ENCODE measurements at regions not wholly inside any gene's neighbourhood (a gene's known extent, or its start where the extent isn't known, plus 50 kb on each side); places are given as distances from the start of the nearest gene placed in this dataset.

DNA sequence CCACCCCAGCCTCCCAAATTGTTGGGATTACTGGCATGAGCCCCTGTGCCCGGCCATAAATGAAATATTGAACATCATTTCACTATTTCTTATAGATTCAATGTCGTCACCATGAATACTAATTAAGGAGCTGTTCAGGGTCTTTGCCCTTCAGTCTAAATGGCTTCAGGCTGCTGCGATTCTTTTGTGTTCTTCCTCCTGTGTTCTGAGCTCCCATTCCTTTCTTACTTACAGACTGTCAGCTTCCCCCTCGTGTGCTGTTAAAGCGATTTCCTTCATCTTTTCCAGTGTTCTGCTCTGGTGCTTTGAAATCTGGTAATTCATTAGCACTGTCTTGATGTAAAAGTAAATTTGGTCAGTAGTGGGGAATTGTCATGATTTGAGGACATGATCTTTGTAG, 63.3 kb upstream of the PRDM1 start:
- H3K27me3 ChIP-seq (ENCODE audit: control insufficient read depth, insufficient read depth, low read length): no peaks in the 10 kb centered on the region
- no peak for DNase-seq (ENCODE audit: low read depth)
- TF ChIP-seq, protein P1, sequence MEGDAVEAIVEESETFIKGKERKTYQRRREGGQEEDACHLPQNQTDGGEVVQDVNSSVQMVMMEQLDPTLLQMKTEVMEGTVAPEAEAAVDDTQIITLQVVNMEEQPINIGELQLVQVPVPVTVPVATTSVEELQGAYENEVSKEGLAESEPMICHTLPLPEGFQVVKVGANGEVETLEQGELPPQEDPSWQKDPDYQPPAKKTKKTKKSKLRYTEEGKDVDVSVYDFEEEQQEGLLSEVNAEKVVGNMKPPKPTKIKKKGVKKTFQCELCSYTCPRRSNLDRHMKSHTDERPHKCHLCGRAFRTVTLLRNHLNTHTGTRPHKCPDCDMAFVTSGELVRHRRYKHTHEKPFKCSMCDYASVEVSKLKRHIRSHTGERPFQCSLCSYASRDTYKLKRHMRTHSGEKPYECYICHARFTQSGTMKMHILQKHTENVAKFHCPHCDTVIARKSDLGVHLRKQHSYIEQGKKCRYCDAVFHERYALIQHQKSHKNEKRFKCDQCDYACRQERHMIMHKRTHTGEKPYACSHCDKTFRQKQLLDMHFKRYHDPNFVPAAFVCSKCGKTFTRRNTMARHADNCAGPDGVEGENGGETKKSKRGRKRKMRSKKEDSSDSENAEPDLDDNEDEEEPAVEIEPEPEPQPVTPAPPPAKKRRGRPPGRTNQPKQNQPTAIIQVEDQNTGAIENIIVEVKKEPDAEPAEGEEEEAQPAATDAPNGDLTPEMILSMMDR (IDR thresholded peaks at IDR 0.05; ENCODE audit: insufficient read depth, low read length, severe bottlenecking): no peak
- no peak overlapping the region for H3K4me3 ChIP-seq (ENCODE audit: low read depth, low read length)
- FAIRE-seq: no peak
- no peaks in the 10 kb centered on the region for H3K36me3 ChIP-seq (ENCODE audit: control insufficient read depth, insufficient read depth, low read length)

DNA sequence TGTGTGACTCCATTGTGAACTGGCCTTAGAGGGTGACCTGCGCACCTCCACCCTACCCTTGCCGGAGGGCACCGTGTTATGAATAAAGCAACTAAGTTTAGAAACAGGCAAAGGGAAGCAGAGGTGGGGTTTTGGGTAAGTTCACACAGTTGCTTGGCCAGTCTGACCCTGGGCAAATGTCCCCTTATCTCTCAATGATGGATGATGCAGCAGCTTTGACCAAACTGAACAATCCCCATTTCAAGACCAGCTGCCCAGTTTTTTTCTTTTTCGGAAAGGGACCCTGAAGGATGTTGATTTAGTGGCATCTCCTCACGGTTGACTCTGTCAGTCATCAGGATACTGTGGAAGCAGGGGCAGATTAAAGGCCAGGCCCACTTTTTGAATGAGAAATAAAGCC, 68.7 kb upstream of the PRDM1 start:
- Histone ChIP-seq H3K36me3 (ENCODE audit: control insufficient read depth, insufficient read depth, low read length) (no peaks in the 10 kb centered on the region), H3K4me3 (ENCODE audit: low read depth, low read length) (no peak overlapping the region), H3K27me3 (ENCODE audit: control insufficient read depth, insufficient read depth, low read length) (peaks cover 1% of the 10 kb centered on the region)
- TF ChIP-seq, protein P1 (IDR thresholded peaks at IDR 0.05; ENCODE audit: insufficient read depth, low read length, severe bottlenecking): no peak
- FAIRE-seq (no peak), DNase-seq (ENCODE audit: low read depth) (no peak)

DNA sequence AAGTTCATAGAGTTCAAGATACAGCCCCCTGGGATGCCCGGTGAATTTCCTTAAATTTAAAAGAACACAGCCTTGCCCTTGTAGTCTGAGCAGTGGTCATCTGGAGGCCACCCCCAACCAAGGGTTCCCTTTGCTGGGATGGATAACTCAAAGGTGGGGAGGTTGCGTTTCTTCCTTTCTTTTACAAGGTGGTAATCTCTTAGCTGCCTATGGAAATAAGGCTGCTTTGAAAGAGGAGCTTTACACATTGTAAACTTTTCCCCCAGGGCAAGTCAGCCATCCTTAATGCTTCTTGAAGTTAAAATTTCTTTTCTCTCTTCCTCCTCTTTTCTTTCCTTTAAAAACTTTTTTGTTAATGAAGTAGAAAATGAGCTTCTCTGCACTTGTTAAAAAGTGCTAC, 71.2 kb upstream of the PRDM1 start:
- Histone ChIP-seq H3K36me3 (ENCODE audit: control insufficient read depth, insufficient read depth, low read length) (no peaks in the 10 kb centered on the region), H3K27me3 (ENCODE audit: control insufficient read depth, insufficient read depth, low read length) (peaks cover 1% of the 10 kb centered on the region), H3K4me3 (ENCODE audit: low read depth, low read length) (no peak overlapping the region)
- TF ChIP-seq, protein P1 (IDR thresholded peaks at IDR 0.05; ENCODE audit: insufficient read depth, low read length, severe bottlenecking): no peak
- DNase-seq (ENCODE audit: low read depth): no peak
- FAIRE-seq: no peak

DNA sequence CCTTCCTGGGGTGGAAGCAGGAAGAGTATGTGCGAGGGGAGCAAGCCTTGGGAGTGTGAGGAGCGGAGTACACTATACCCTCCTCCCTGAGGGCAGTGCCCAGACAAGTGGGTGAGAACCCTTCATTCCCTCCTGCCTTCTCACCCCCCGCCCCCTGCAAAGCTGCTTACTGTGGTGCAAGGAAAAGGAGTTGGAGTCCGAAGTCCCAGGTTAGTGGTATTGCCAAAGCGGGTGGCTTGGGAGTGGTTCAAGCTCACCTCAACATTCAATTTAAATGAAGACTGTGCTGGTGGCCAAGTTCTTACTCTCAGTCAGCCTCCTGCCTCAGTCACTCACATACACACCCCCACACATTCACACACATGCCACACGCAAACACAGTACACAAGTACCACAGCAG, 74.7 kb upstream of the PRDM1 start:
- Histone ChIP-seq H3K4me3 (ENCODE audit: low read depth, low read length) (no peak overlapping the region), H3K36me3 (ENCODE audit: control insufficient read depth, insufficient read depth, low read length) (no peaks in the 10 kb centered on the region), H3K27me3 (ENCODE audit: control insufficient read depth, insufficient read depth, low read length) (peaks cover 1% of the 10 kb centered on the region)
- TF ChIP-seq, protein P1 (IDR thresholded peaks at IDR 0.05; ENCODE audit: insufficient read depth, low read length, severe bottlenecking): no peak
- DNase-seq (ENCODE audit: low read depth) (no peak), FAIRE-seq (no peak)

DNA sequence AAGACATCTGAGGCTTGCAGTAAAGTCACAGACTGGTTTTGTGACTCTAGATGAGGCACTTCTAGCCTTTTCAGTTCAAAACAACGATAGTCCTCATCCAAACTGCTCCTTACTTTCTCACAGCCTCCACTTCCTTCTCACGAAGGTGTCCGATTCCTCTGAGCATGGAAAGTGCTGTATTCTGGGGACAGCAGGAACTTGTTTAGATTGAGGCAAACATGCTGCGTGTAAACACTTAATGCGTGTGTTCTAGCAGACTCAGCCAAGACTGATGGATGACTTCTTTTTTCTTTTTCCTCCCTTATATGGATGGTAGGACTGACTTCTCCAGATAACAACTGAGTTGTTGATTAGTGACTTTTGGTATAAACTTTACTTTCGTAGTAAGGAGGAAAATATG, 80.2 kb upstream of the PRDM1 start:
- TF ChIP-seq, protein P1 (IDR thresholded peaks at IDR 0.05; ENCODE audit: insufficient read depth, low read length, severe bottlenecking): no peak
- no peak for DNase-seq (ENCODE audit: low read depth)
- FAIRE-seq: no peak
- no peaks in the 10 kb centered on the region for H3K36me3 ChIP-seq (ENCODE audit: control insufficient read depth, insufficient read depth, low read length)
- no peak overlapping the region for H3K4me3 ChIP-seq (ENCODE audit: low read depth, low read length)
- H3K27me3 ChIP-seq (ENCODE audit: control insufficient read depth, insufficient read depth, low read length): no peaks in the 10 kb centered on the region

DNA sequence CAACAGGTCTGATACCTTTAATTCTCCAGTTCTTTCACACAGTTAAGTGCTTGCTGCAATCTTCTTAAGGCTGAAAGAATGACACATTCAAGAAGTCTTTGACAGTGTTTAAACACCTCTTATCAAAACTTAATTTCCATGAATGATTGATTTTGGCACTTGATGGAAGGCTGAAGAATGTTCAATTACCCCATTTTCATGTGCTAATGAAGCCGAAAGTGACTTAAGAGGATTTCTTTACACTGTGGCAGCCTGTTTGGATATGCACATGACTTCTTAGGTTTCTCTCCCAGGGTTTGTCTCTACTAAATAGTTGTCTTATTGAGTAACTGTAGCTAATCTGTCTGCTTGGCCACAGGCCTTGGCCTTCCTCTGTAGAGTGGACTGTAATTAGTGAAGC, 81.1 kb upstream of the PRDM1 start:
- TF ChIP-seq, protein P1 (IDR thresholded peaks at IDR 0.05; ENCODE audit: insufficient read depth, low read length, severe bottlenecking): no peak
- Histone ChIP-seq H3K36me3 (ENCODE audit: control insufficient read depth, insufficient read depth, low read length) (no peaks in the 10 kb centered on the region), H3K4me3 (ENCODE audit: low read depth, low read length) (no peak overlapping the region), H3K27me3 (ENCODE audit: control insufficient read depth, insufficient read depth, low read length) (no peaks in the 10 kb centered on the region)
- FAIRE-seq (no peak), DNase-seq (ENCODE audit: low read depth) (no peak)

Data from bronchial epithelial cell (primary cell).